Thyroid gland (tissue), 4 donors: ENCODE measurements at regions not wholly inside any gene's neighbourhood (a gene's known extent, or its start where the extent isn't known, plus 50 kb on each side); places are given as distances from the start of the nearest gene placed in this dataset.
"Not testable (repeated sequence)": the region's sequence is repeated elsewhere in the genome, so short reads cannot be mapped to it uniquely, and the experiment has no call there.

ENCODE experiments used
- DNase-seq, 2 donors: peaks; one replicate each; pipeline ENCODE4 v3.0.0-alpha.2; 2019
- H3K27ac ChIP-seq, 3 donors: fragments of 200-600 bp; sonication (generic); 1 replicate in 2 of 3; 2 replicates in 1 of 3; pipeline ENCODE4 v1.5.1; 2016 to 2019; ENCODE audit warnings: mild to moderate bottlenecking in 1 of 3, moderate library complexity in 1 of 3
- H3K27me3 ChIP-seq: fragments of 200-600 bp; sonication (generic); one replicate; pipeline ENCODE4 v1.5.1; 2019
- H3K36me3 ChIP-seq, 2 donors: fragments of 200-600 bp; sonication (generic); one replicate each; pipeline ENCODE4 v1.5.1; 2016 to 2019
- H3K4me1 ChIP-seq, 2 donors: fragments of 200-600 bp; sonication (generic); one replicate each; pipeline ENCODE4 v1.5.1; 2017 to 2019
- H3K4me3 ChIP-seq, 3 donors: fragments of 200-600 bp; sonication (generic); replicated peaks in 1 of 3; 1 replicate in 2 of 3; 2 replicates in 1 of 3; pipeline ENCODE4 v1.5.1; 2016; ENCODE audit warnings: mild to moderate bottlenecking in 1 of 3
- H3K9me3 ChIP-seq: fragments of 200-600 bp; sonication (generic); one replicate; pipeline ENCODE4 v1.5.1; 2017
- POLR2A ChIP-seq, 2 donors: fragments of 450-650 bp; IDR thresholded peaks; one replicate each; pipeline ENCODE4 v1.6.1; 2017; ENCODE audit warnings: antibody characterized with exemption in 2 of 2, mild to moderate bottlenecking in 2 of 2, moderate library complexity in 1 of 2
- WGBS, 2 donors: methylation state at CpG; one replicate each; pipeline ENCODE4 v1.1.5; 2017; 5-methylcytosine and 5-hydroxymethylcytosine counted together
- intact Hi-C: fragments of 100-400 bp; cut with DNase I; formaldehyde crosslinking; loops from one replicate; pipeline ENCODE4 v1.15.1; 2023
- TF ChIP-seq, protein P1 (sequence below), 6 experiments: fragments of 200-600 bp in 3 of 6; fragments of 450-650 bp in 3 of 6; sonication (generic) in 3 of 6; IDR thresholded peaks; one replicate each; pipeline ENCODE4 v1.5.1; 2016 to 2019; ENCODE audit warnings: antibody characterized with exemption in 6 of 6, mild to moderate bottlenecking in 2 of 6, inconsistent platforms in 1 of 6, moderate library complexity in 1 of 6

- TF ChIP-seq POLR2A (IDR thresholded peaks at IDR 0.05): no peak
- TF ChIP-seq, protein P1, sequence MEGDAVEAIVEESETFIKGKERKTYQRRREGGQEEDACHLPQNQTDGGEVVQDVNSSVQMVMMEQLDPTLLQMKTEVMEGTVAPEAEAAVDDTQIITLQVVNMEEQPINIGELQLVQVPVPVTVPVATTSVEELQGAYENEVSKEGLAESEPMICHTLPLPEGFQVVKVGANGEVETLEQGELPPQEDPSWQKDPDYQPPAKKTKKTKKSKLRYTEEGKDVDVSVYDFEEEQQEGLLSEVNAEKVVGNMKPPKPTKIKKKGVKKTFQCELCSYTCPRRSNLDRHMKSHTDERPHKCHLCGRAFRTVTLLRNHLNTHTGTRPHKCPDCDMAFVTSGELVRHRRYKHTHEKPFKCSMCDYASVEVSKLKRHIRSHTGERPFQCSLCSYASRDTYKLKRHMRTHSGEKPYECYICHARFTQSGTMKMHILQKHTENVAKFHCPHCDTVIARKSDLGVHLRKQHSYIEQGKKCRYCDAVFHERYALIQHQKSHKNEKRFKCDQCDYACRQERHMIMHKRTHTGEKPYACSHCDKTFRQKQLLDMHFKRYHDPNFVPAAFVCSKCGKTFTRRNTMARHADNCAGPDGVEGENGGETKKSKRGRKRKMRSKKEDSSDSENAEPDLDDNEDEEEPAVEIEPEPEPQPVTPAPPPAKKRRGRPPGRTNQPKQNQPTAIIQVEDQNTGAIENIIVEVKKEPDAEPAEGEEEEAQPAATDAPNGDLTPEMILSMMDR (IDR thresholded peaks at IDR 0.05): no peak
- DNase-seq: no peak
- 47 to 54% methylated on average over 2 of the region's 2 CpGs for WGBS, 2 donors
- H3K27me3 ChIP-seq: no peaks in the 10 kb centered on the region
- no peaks in the 10 kb centered on the region for H3K9me3 ChIP-seq
- no peak overlapping the region for H3K4me3 ChIP-seq
- no peak overlapping the region for H3K27ac ChIP-seq
- no peaks in the 10 kb centered on the region for H3K36me3 ChIP-seq
- intact Hi-C loops: no loop called here
- H3K4me1 ChIP-seq: no peaks in the 10 kb centered on the region
Measured at GRCh38 chr4:66728280-66728679, 817.0 kb downstream of the CENPC start.

GRCh38 chr4:66712301-66712921, 832.9 kb downstream of the CENPC start:
- DNase-seq, H3K4me1 ChIP-seq, intact Hi-C loops, H3K9me3 ChIP-seq, H3K27ac ChIP-seq, H3K4me3 ChIP-seq, H3K27me3 ChIP-seq, H3K36me3 ChIP-seq: not testable (repeated sequence)
- 86 to 95% methylated on average over 4 to 9 of the region's 30 CpGs for WGBS, 2 donors

DNA sequence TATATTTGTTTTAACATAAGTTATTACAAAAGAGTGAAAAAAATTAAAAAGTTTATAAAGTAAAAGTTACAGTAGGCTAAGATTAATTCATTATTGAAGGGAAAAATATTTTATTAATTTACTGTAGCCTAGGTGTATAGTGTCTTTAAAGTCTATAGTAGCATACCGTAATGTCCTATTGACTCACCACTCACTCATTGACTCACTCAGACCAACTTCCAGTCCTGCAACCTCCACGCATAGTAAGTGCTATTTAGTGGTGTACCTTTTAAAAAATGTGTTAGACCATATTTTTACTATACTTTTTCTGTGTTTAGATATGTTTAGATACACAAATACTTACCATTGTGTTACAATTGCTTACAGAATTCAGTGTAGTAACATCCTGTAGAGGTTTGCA, 841.1 kb downstream of the CENPC start:
- H3K36me3 ChIP-seq: no peaks in the 10 kb centered on the region
- 90 to 96% methylated on average over 2 of the region's 2 CpGs for WGBS, 2 donors
- H3K9me3 ChIP-seq: no peaks in the 10 kb centered on the region
- no peaks in the 10 kb centered on the region for H3K4me1 ChIP-seq
- DNase-seq: no peak
- H3K4me3 ChIP-seq: no peak overlapping the region
- H3K27ac ChIP-seq: no peak overlapping the region
- no peaks in the 10 kb centered on the region for H3K27me3 ChIP-seq
- TF ChIP-seq POLR2A (IDR thresholded peaks at IDR 0.05): no peak
- intact Hi-C loops: no loop called here

DNA sequence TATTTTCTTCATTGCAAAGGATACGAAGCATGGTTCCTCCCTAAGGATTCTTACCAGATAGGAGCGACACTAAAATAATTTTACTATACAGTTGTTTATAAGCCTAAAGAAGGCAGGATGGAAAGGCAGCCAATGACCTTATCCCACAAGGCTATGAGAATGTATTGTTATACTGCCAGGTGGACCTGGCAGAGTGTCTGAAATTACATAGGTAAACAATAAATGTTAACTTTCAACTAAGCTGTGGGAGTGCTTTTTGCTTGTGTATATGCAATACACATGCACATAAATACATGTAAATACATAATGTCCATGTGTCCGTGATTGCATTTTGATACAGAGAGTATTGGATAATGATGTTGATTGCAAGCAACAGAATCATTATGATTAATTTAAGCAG, 850.6 kb downstream of the CENPC start:
- DNase-seq: no peak
- intact Hi-C loops: no loop called here
- H3K4me1 ChIP-seq: no peaks in the 10 kb centered on the region
- TF ChIP-seq POLR2A (IDR thresholded peaks at IDR 0.05): no peak
- TF ChIP-seq, protein P1 (IDR thresholded peaks at IDR 0.05): no peak
- H3K36me3 ChIP-seq: no peaks in the 10 kb centered on the region
- H3K27ac ChIP-seq: no peak overlapping the region
- 82 to 88% methylated on average over 3 of the region's 3 CpGs for WGBS, 2 donors
- H3K27me3 ChIP-seq: no peaks in the 10 kb centered on the region
- no peaks in the 10 kb centered on the region for H3K9me3 ChIP-seq
- H3K4me3 ChIP-seq: no peak overlapping the region

GRCh38 chr4:66693694-66694093, 851.6 kb downstream of the CENPC start:
- Histone ChIP-seq H3K4me3 (no peak overlapping the region), H3K36me3 (no peaks in the 10 kb centered on the region), H3K4me1 (no peaks in the 10 kb centered on the region), H3K9me3 (no peaks in the 10 kb centered on the region), H3K27ac (no peak overlapping the region), H3K27me3 (no peaks in the 10 kb centered on the region)
- TF ChIP-seq, protein P1 (IDR thresholded peaks at IDR 0.05): no peak
- no peak for TF ChIP-seq POLR2A (IDR thresholded peaks at IDR 0.05)
- WGBS, 2 donors: 53 to 55% methylated on average over 1 of the region's 1 CpG
- DNase-seq: no peak
- intact Hi-C loops: no loop called here

GRCh38 chr4:66691101-66691500, 854.2 kb downstream of the CENPC start:
- H3K27me3 ChIP-seq: no peaks in the 10 kb centered on the region
- H3K4me3 ChIP-seq: no peak overlapping the region
- no peak for DNase-seq
- H3K27ac ChIP-seq: no peak overlapping the region
- intact Hi-C loops: no loop called here
- TF ChIP-seq, protein P1 (IDR thresholded peaks at IDR 0.05): no peak
- TF ChIP-seq POLR2A (IDR thresholded peaks at IDR 0.05): no peak
- H3K9me3 ChIP-seq: no peaks in the 10 kb centered on the region
- no peaks in the 10 kb centered on the region for H3K4me1 ChIP-seq
- 61 to 63% methylated on average over 4 of the region's 4 CpGs for WGBS, 2 donors
- H3K36me3 ChIP-seq: no peaks in the 10 kb centered on the region
